Renal cortex interstitium (tissue), 11 donors: ENCODE measurements at regions not wholly inside any gene's neighbourhood (a gene's known extent, or its start where the extent isn't known, plus 50 kb on each side); places are given as distances from the start of the nearest gene placed in this dataset.
A peak's percentile ranks its signal among the peaks of the same experiment; 100 is the strongest.

Experiments
- DNase-seq, 11 donors: peaks; one replicate each; pipeline ENCODE4 v3.0.0-alpha.2; 2013; ENCODE audit warnings: low read depth in 9 of 11, low spot score in 4 of 11; ENCODE audit errors: extremely low read depth in 1 of 11

- peak in 2 of 11 donors; percentile 6 to 21 for DNase-seq
Observed at GRCh38 chr12:19572920-19573558, 133.7 kb downstream of the AEBP2 start.

GRCh38 chr12:19573866-19574265, 134.6 kb downstream of the AEBP2 start:
- DNase-seq, result no peak

- DNase-seq, result no peak
Observed at GRCh38 chr12:19574601-19575000, 135.3 kb downstream of the AEBP2 start.

- peak in 9 of 11 donors; percentile 16 to 52 (median 33) for DNase-seq
Observed at GRCh38 chr12:19575337-19576243, 136.3 kb downstream of the AEBP2 start.

- no peak for DNase-seq
Observed at GRCh38 chr12:19576506-19577280, 137.4 kb downstream of the AEBP2 start.

- DNase-seq, result no peak
Observed at GRCh38 chr12:19577281-19577530, 137.9 kb downstream of the AEBP2 start.

- no peak for DNase-seq
Observed at GRCh38 chr12:19584732-19585131, 145.4 kb downstream of the AEBP2 start.

- DNase-seq, result no peak
Observed at GRCh38 chr12:19588951-19589350, 149.7 kb downstream of the AEBP2 start.

- DNase-seq, result no peak
Observed at GRCh38 chr12:19591951-19592350, 152.7 kb downstream of the AEBP2 start.

- DNase-seq, result no peak
Observed at GRCh38 chr12:19596434-19597166, 157.3 kb downstream of the AEBP2 start.

GRCh38 chr12:19597167-19598026, 158.1 kb downstream of the AEBP2 start:
- no peak for DNase-seq

- no peak for DNase-seq
Observed at GRCh38 chr12:19605720-19606119, 166.4 kb downstream of the AEBP2 start.

- no peak for DNase-seq
Observed at GRCh38 chr12:19608039-19608438, 168.7 kb downstream of the AEBP2 start.

- DNase-seq, result no peak
Observed at GRCh38 chr12:19613051-19613535, 173.8 kb downstream of the AEBP2 start.

GRCh38 chr12:19614601-19615383, 175.5 kb downstream of the AEBP2 start:
- DNase-seq, result no peak

GRCh38 chr12:19615384-19615725, 176.1 kb downstream of the AEBP2 start:
- DNase-seq, result no peak

GRCh38 chr12:19616781-19617180, 177.5 kb downstream of the AEBP2 start:
- DNase-seq, result no peak

- DNase-seq, result no peak
Observed at GRCh38 chr12:19620222-19620621, 180.9 kb downstream of the AEBP2 start.
